IMR-90 (cell line): ENCODE measurements at regions not wholly inside any gene's neighbourhood (a gene's known extent, or its start where the extent isn't known, plus 50 kb on each side); places are given as distances from the start of the nearest gene placed in this dataset.

Experiments
- ATAC-seq: fragments of 200-7000 bp; cut with Tn5 transposase; 2 replicates; pipeline ENCODE4 v1.9.1; 2020; ENCODE audit warnings: low read depth, mild to moderate bottlenecking, moderate library complexity
- BruUV-seq: library from RNA; stranded (reverse); fragments of 400-500 nt; replicated peaks from 2 replicates; lab custom pipeline; 2021; lab: Mats Ljungman, UMichigan
- CTCF ChIA-PET: fragments of 300-600 bp; formaldehyde crosslinking; extraction: SDS; loops from one replicate; lab custom pipeline; 2021; ENCODE audit warnings: antibody characterized with exemption; lab: Yijun Ruan, JAX
- POLR2A ChIA-PET: fragments of 300-600 bp; sonication (Branson Sonifier 250); formaldehyde crosslinking; loops from one replicate; lab custom pipeline; 2022; ENCODE audit warnings: antibody characterized with exemption; ENCODE audit not compliant: unreplicated experiment; lab: Charles Lee
- DNase-seq: peaks from one replicate; pipeline ENCODE4 v3.0.0; 2013
- H2AFZ ChIP-seq: replicated peaks from 2 replicates; pipeline ENCODE3; 2013; ENCODE audit warnings: low read length, mild to moderate bottlenecking; ENCODE audit not compliant: poor library complexity
- H2AK5ac ChIP-seq: 2 replicates; pipeline ENCODE4 v1.6.1; 2013; ENCODE audit warnings: low read depth, low read length, inconsistent platforms
- H2AK9ac ChIP-seq: replicated peaks from 2 replicates; pipeline ENCODE3; 2013; ENCODE audit warnings: mild to moderate bottlenecking, low read depth, low read length, moderate library complexity; ENCODE audit not compliant: poor library complexity
- H2BK120ac ChIP-seq: 2 replicates; pipeline ENCODE4 v1.6.1; 2013; ENCODE audit warnings: low read depth, low read length, inconsistent platforms
- H2BK15ac ChIP-seq: 3 replicates; pipeline ENCODE4 v1.6.1; 2013; ENCODE audit warnings: low read depth, low read length, inconsistent platforms
- H2BK20ac ChIP-seq: 2 replicates; pipeline ENCODE4 v1.6.1; 2013; ENCODE audit warnings: low read depth, mild to moderate bottlenecking, inconsistent platforms, low read length, moderate library complexity
- H2BK5ac ChIP-seq: 2 replicates; pipeline ENCODE4 v1.6.1; 2013; ENCODE audit warnings: mild to moderate bottlenecking, low read depth, low read length, inconsistent platforms; ENCODE audit not compliant: poor library complexity, severe bottlenecking
- H3K14ac ChIP-seq: replicated peaks from 2 replicates; pipeline ENCODE4 v1.6.1; 2013; ENCODE audit warnings: low read depth, low read length, inconsistent platforms
- H3K18ac ChIP-seq: 2 replicates; pipeline ENCODE4 v1.6.1; 2013; ENCODE audit warnings: low read depth, low read length, control low read depth
- H3K23ac ChIP-seq: 2 replicates; pipeline ENCODE4 v1.6.1; 2013; ENCODE audit warnings: low read depth, low read length, inconsistent platforms
- H3K27ac ChIP-seq: 2 replicates; pipeline ENCODE4 v1.5.1; 2013; ENCODE audit warnings: mild to moderate bottlenecking, control low read depth, low read length; ENCODE audit not compliant: insufficient read depth
- H3K27me3 ChIP-seq: 2 replicates; pipeline ENCODE4 v1.6.1; 2013; ENCODE audit warnings: low read length; ENCODE audit not compliant: control insufficient read depth, insufficient read depth
- H3K36me3 ChIP-seq: 2 replicates; pipeline ENCODE4 v1.6.1; 2013; ENCODE audit warnings: low read length, mixed read lengths; ENCODE audit not compliant: control insufficient read depth, insufficient read depth
- H3K4ac ChIP-seq: 2 replicates; pipeline ENCODE4 v1.6.1; 2013; ENCODE audit warnings: low read depth, low read length, inconsistent platforms
- H3K4me1 ChIP-seq: 2 replicates; pipeline ENCODE4 v1.6.1; 2013; ENCODE audit warnings: low read length, mixed read lengths; ENCODE audit not compliant: control insufficient read depth, insufficient read depth
- H3K4me2 ChIP-seq: 2 replicates; pipeline ENCODE4 v1.6.1; 2013; ENCODE audit warnings: low read depth, mild to moderate bottlenecking, control low read depth, low read length, moderate library complexity
- H3K4me3 ChIP-seq: 2 replicates; pipeline ENCODE4 v1.5.1; 2013; ENCODE audit warnings: low read depth, mild to moderate bottlenecking, control low read depth, low read length, moderate library complexity; ENCODE audit not compliant: insufficient read depth
- H3K56ac ChIP-seq: 2 replicates; pipeline ENCODE4 v1.6.1; 2013; ENCODE audit warnings: low read length, inconsistent platforms; ENCODE audit not compliant: insufficient read depth; ENCODE audit errors: extremely low read depth
- H3K79me1 ChIP-seq, 2 experiments: 2 replicates each; pipeline ENCODE4 v1.6.1; 2013; ENCODE audit warnings: low read length in 2 of 2, inconsistent platforms in 1 of 2, low read depth in 1 of 2
- H3K9ac ChIP-seq: 2 replicates; pipeline ENCODE4 v1.6.1; 2013; ENCODE audit warnings: low read depth, low read length, control low read depth
- H3K9me1 ChIP-seq: 2 replicates; pipeline ENCODE4 v1.6.1; 2013; ENCODE audit warnings: low read length, inconsistent platforms; ENCODE audit not compliant: insufficient read depth
- H3K9me3 ChIP-seq: 2 replicates; pipeline ENCODE4 v1.6.1; 2013; ENCODE audit warnings: low read length; ENCODE audit not compliant: control insufficient read depth, insufficient read depth
- H4K20me1 ChIP-seq: 2 replicates; pipeline ENCODE4 v1.6.1; 2013; ENCODE audit warnings: low read length, inconsistent platforms; ENCODE audit not compliant: insufficient read depth
- H4K5ac ChIP-seq: 2 replicates; pipeline ENCODE4 v1.6.1; 2013; ENCODE audit warnings: mild to moderate bottlenecking, low read depth, low read length, control low read depth
- H4K8ac ChIP-seq, 2 experiments: 2 replicates each; pipeline ENCODE4 v1.6.1; 2013; ENCODE audit warnings: low read depth in 2 of 2, low read length in 2 of 2, control low read depth in 1 of 2, inconsistent platforms in 1 of 2
- H4K91ac ChIP-seq: 2 replicates; pipeline ENCODE4 v1.6.1; 2013; ENCODE audit warnings: low read depth, low read length, inconsistent platforms; ENCODE audit not compliant: insufficient read depth
- BHLHE40 ChIP-seq: fragments of 150-350 bp; IDR thresholded peaks from 2 replicates; pipeline ENCODE4 v1.6.1; 2016; ENCODE audit warnings: mild to moderate bottlenecking, low read depth, low read length
- CHD1 ChIP-seq: IDR thresholded peaks from 2 replicates; pipeline ENCODE4 v1.6.1; 2012; ENCODE audit warnings: low read depth, low read length, improper control_type of control experiment
- MAFK ChIP-seq: IDR thresholded peaks from 2 replicates; pipeline ENCODE4 v1.6.1; 2012; ENCODE audit warnings: low read depth, low read length, improper control_type of control experiment
- NFE2L2 ChIP-seq: fragments of 150-350 bp; IDR thresholded peaks from 2 replicates; pipeline ENCODE4 v1.6.1; 2016; ENCODE audit warnings: low read depth, mild to moderate bottlenecking, low read length
- POLR2A ChIP-seq: IDR thresholded peaks from 2 replicates; pipeline ENCODE4 v1.6.1; 2012; ENCODE audit warnings: mild to moderate bottlenecking, low read depth, low read length
- RCOR1 ChIP-seq: IDR thresholded peaks from 2 replicates; pipeline ENCODE4 v1.6.1; 2012; ENCODE audit warnings: mild to moderate bottlenecking, low read length, improper control_type of control experiment; ENCODE audit not compliant: insufficient replicate concordance
- RFX5 ChIP-seq: IDR thresholded peaks from 2 replicates; pipeline ENCODE4 v1.8.0; 2012; ENCODE audit warnings: low read depth, mild to moderate bottlenecking, low read length, moderate library complexity
- SMC3 ChIP-seq: fragments of 150-350 bp; IDR thresholded peaks from 2 replicates; pipeline ENCODE4 v1.6.1; 2016; ENCODE audit warnings: low read depth, mild to moderate bottlenecking, antibody characterized with exemption, low read length, moderate library complexity
- WGBS, 2 experiments: methylation state at CpG; one replicate each; pipeline versions ENCODE4 v1.1.5 to v1.1.7; 2013; ENCODE audit warnings: missing lambda C conversion rate in 2 of 2; ENCODE audit not compliant: insufficient read length in 1 of 2; ENCODE audit errors: extremely low coverage in 2 of 2; 5-methylcytosine and 5-hydroxymethylcytosine counted together
- dilution Hi-C: fragments of 300-500 bp; cut with HindIII; formaldehyde crosslinking; loops from one replicate; pipeline ENCODE4 v1.14.3; 2018; ENCODE audit warnings: low sequenced_read_pairs; ENCODE audit not compliant: unreplicated experiment
- in situ Hi-C: fragments of 300-500 bp; cut with MboI; formaldehyde crosslinking; loops from 3 replicates; pipeline ENCODE4 v1.14.3; 2019; ENCODE audit warnings: low sequenced_read_pairs, inconsistent platforms, mixed read lengths
- intact Hi-C: fragments of 100-400 bp; cut with micrococcal nuclease; formaldehyde crosslinking; loops from 2 replicates; pipeline ENCODE4 v1.10.0; 2022
- TF ChIP-seq, protein P1 (sequence below): conservative IDR thresholded peaks from 2 replicates; pipeline ENCODE4 v1.5.1; 2012; ENCODE audit warnings: mild to moderate bottlenecking, low read depth, low read length, improper control_type of control experiment
- TF ChIP-seq, protein P2 (sequence below): fragments of 150-350 bp; IDR thresholded peaks from 2 replicates; pipeline ENCODE4 v1.6.1; 2017; ENCODE audit warnings: mild to moderate bottlenecking, antibody characterized with exemption, low read length, low read depth

DNA sequence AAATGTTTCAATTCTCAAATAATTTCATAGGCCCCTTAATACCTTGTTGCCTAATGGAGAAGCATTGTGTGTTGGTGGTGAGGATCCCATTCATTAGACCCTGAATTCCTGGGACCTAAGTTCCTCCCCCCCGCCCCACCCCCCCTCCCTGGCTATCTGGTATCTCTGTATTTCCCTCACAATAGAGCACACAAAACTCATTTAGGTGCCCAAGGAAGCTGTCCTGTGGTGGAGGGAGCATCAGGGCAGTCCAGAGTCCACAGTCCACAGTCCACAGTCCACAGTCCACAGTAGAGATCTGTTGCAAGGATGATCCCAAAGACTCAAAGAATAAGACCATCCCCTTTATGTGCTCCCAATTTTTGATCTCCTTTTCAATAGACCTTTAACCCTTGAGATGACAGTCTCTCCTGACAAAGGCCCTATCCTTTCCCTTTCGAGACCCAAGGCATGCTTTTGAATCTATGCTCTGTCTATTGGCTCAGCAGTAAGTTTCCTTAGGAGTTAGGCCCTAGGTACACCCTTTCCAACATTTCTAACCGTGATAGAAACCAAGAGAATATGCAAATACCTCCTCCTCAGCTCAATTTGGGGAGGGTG, 123.9 kb downstream of the ZBTB18 start:
- H3K18ac ChIP-seq: no peak overlapping the region
- no TSS peak for BruUV-seq
- no peak overlapping the region for H2AK5ac ChIP-seq
- no peak overlapping the region for H3K23ac ChIP-seq
- H3K9me1 ChIP-seq: peaks cover 5% of the 10 kb centered on the region
- H2BK5ac ChIP-seq: no peak overlapping the region
- H3K4me2 ChIP-seq: no peak overlapping the region
- no peaks in the 10 kb centered on the region for H3K27me3 ChIP-seq
- H2BK120ac ChIP-seq: no peak overlapping the region
- H3K27ac ChIP-seq: no peak overlapping the region
- POLR2A ChIA-PET: no interaction called here
- no peak overlapping the region for H3K4ac ChIP-seq
- no peak overlapping the region for H2AFZ ChIP-seq
- no peaks in the 10 kb centered on the region for H3K36me3 ChIP-seq
- TF ChIP-seq, protein P1, sequence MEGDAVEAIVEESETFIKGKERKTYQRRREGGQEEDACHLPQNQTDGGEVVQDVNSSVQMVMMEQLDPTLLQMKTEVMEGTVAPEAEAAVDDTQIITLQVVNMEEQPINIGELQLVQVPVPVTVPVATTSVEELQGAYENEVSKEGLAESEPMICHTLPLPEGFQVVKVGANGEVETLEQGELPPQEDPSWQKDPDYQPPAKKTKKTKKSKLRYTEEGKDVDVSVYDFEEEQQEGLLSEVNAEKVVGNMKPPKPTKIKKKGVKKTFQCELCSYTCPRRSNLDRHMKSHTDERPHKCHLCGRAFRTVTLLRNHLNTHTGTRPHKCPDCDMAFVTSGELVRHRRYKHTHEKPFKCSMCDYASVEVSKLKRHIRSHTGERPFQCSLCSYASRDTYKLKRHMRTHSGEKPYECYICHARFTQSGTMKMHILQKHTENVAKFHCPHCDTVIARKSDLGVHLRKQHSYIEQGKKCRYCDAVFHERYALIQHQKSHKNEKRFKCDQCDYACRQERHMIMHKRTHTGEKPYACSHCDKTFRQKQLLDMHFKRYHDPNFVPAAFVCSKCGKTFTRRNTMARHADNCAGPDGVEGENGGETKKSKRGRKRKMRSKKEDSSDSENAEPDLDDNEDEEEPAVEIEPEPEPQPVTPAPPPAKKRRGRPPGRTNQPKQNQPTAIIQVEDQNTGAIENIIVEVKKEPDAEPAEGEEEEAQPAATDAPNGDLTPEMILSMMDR: no peak
- TF ChIP-seq SMC3 (no peak), CHD1 (no peak), RFX5 (no peak), NFE2L2 (no peak), BHLHE40 (no peak), RCOR1 (no peak), POLR2A (no peak), MAFK (no peak)
- TF ChIP-seq, protein P2, sequence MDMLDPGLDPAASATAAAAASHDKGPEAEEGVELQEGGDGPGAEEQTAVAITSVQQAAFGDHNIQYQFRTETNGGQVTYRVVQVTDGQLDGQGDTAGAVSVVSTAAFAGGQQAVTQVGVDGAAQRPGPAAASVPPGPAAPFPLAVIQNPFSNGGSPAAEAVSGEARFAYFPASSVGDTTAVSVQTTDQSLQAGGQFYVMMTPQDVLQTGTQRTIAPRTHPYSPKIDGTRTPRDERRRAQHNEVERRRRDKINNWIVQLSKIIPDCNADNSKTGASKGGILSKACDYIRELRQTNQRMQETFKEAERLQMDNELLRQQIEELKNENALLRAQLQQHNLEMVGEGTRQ: no peak
- H4K91ac ChIP-seq: no peak overlapping the region
- no CpG with 5 or more reads among the region's 3 CpGs for WGBS, 2 experiments
- CTCF ChIA-PET: no interaction called here
- no peak overlapping the region for H4K5ac ChIP-seq
- ATAC-seq: no peak
- no peaks in the 10 kb centered on the region for H3K9me3 ChIP-seq
- no peaks in the 10 kb centered on the region for H3K79me1 ChIP-seq
- in situ Hi-C loops (no loop called here), intact Hi-C loops (no loop called here), dilution Hi-C loops (no loop called here)
- H3K4me1 ChIP-seq: peaks cover 5% of the 10 kb centered on the region
- no peak overlapping the region for H2BK20ac ChIP-seq
- no peak overlapping the region for H2AK9ac ChIP-seq
- no peak for DNase-seq
- H4K20me1 ChIP-seq: no peaks in the 10 kb centered on the region
- no peak overlapping the region for H3K14ac ChIP-seq
- H2BK15ac ChIP-seq: no peak overlapping the region
- H4K8ac ChIP-seq: no peak overlapping the region
- H3K56ac ChIP-seq: no peak overlapping the region
- H3K4me3 ChIP-seq: no peak overlapping the region
- H3K9ac ChIP-seq: no peak overlapping the region
